ENCODE measurements at regions not wholly inside any gene's neighbourhood (a gene's known extent, or its start where the extent isn't known, plus 50 kb on each side); places are given as distances from the start of the nearest gene placed in this dataset.

GRCh38 chr5:174528821-174529544, 195.4 kb upstream of the MSX2 start:
- ATAC-seq (no peak), DNase-seq (ENCODE audit: low read depth, low spot score) (no peak)
- H3K4me2 ChIP-seq (ENCODE audit: low read length), result no peak overlapping the region
- no peak overlapping the region for H3K9ac ChIP-seq (ENCODE audit: low read length)
- TF ChIP-seq EZH2 (IDR thresholded peaks at IDR 0.05) (no peak), FOSL1 (IDR thresholded peaks at IDR 0.05; ENCODE audit: low read depth) (no peak), EZH2phosphoT487 (IDR thresholded peaks at IDR 0.05; ENCODE audit: borderline replicate concordance) (no peak), SRF (IDR thresholded peaks at IDR 0.05; ENCODE audit: low read depth) (no peak)
- TF ChIP-seq, protein P1, sequence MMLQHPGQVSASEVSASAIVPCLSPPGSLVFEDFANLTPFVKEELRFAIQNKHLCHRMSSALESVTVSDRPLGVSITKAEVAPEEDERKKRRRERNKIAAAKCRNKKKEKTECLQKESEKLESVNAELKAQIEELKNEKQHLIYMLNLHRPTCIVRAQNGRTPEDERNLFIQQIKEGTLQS (IDR thresholded peaks at IDR 0.05), result no peak
- RAD21 ChIA-PET (ENCODE audit: low non-redundant PET in 1 of 2, low total read pairs in 2 of 2, uncharacterized antibody in 2 of 2, unreplicated experiment in 2 of 2), result no interaction called here
- no peak overlapping the region for H3K4me3 ChIP-seq (replicated peaks in 1 of 2; ENCODE audit: low read depth in 1 of 2, low read length in 2 of 2)
- H3K9me3 ChIP-seq (ENCODE audit: control insufficient read depth in 1 of 2, insufficient read depth in 1 of 2, low read depth in 1 of 2, low read length in 2 of 2), result no peaks in the 10 kb centered on the region
- H3K79me2 ChIP-seq (ENCODE audit: insufficient read depth, low read length), result no peaks in the 10 kb centered on the region
- H3K27ac ChIP-seq (ENCODE audit: low read depth, low read length), result no peak overlapping the region
- peaks cover 8% of the 10 kb centered on the region; the same call in 1 of the 2 replicates for H3K27me3 ChIP-seq (ENCODE audit: insufficient read depth, low read length)
- no peaks in the 10 kb centered on the region for H3K36me3 ChIP-seq (ENCODE audit: control insufficient read depth in 1 of 2, insufficient read depth in 2 of 2, low read length in 2 of 2)
- peaks cover 43 to 75% of the 10 kb centered on the region in 2 experiments for H3K4me1 ChIP-seq (ENCODE audit: control insufficient read depth in 1 of 2, insufficient read depth in 2 of 2, low read length in 2 of 2)
- CTCF ChIA-PET, result no interaction called here
- no TSS peak for BruUV-seq (replicated peaks)
- no peaks in the 10 kb centered on the region for H3K9me2 ChIP-seq (ENCODE audit: insufficient read depth)
- POLR2A ChIA-PET, result no interaction called here
- H4K20me1 ChIP-seq (ENCODE audit: insufficient read depth), result no peaks in the 10 kb centered on the region
- intact Hi-C loops (cut with micrococcal nuclease), result loop anchor here (10.0 kb wide), 1 partner anchor 104 kb away; no protein-coding TSS in a partner anchor
- no peak overlapping the region for H2AFZ ChIP-seq (ENCODE audit: low read depth, low read length, poor library complexity, severe bottlenecking)

GRCh38 chr5:174529925-174530681, 194.3 kb upstream of the MSX2 start:
- no peak overlapping the region for H3K9ac ChIP-seq (ENCODE audit: low read length)
- H4K20me1 ChIP-seq (ENCODE audit: insufficient read depth), result no peaks in the 10 kb centered on the region
- no peak overlapping the region for H3K27ac ChIP-seq (ENCODE audit: low read depth, low read length)
- ChIA-PET POLR2A (no interaction called here), RAD21 (ENCODE audit: low non-redundant PET in 1 of 2, low total read pairs in 2 of 2, uncharacterized antibody in 2 of 2, unreplicated experiment in 2 of 2) (no interaction called here), CTCF (no interaction called here)
- intact Hi-C loops (cut with micrococcal nuclease), result loop anchor here (10.0 kb wide), 2 partner anchors 105 to 205 kb away; no protein-coding TSS in a partner anchor
- H3K4me3 ChIP-seq (replicated peaks in 1 of 2; ENCODE audit: low read depth in 1 of 2, low read length in 2 of 2), result no peak overlapping the region
- H3K9me3 ChIP-seq (ENCODE audit: control insufficient read depth in 1 of 2, insufficient read depth in 1 of 2, low read depth in 1 of 2, low read length in 2 of 2), result no peaks in the 10 kb centered on the region
- no peaks in the 10 kb centered on the region for H3K36me3 ChIP-seq (ENCODE audit: control insufficient read depth in 1 of 2, insufficient read depth in 2 of 2, low read length in 2 of 2)
- no peaks in the 10 kb centered on the region for H3K79me2 ChIP-seq (ENCODE audit: insufficient read depth, low read length)
- no peak overlapping the region for H2AFZ ChIP-seq (ENCODE audit: low read depth, low read length, poor library complexity, severe bottlenecking)
- H3K4me2 ChIP-seq (ENCODE audit: low read length), result peak overlapping the region; percentile 41
- TF ChIP-seq, protein P2, sequence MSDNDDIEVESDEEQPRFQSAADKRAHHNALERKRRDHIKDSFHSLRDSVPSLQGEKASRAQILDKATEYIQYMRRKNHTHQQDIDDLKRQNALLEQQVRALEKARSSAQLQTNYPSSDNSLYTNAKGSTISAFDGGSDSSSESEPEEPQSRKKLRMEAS (IDR thresholded peaks at IDR 0.05), result 0 out of 2 replicates have a peak, but pooled peaks have one; percentile 32
- no peak for TF ChIP-seq RAD21 (IDR thresholded peaks at IDR 0.05; ENCODE audit: low read depth)
- H3K4me1 ChIP-seq (ENCODE audit: control insufficient read depth in 1 of 2, insufficient read depth in 2 of 2, low read length in 2 of 2), result peaks cover 54 to 84% of the 10 kb centered on the region in 2 experiments
- H3K9me2 ChIP-seq (ENCODE audit: insufficient read depth), result no peaks in the 10 kb centered on the region
- H3K27me3 ChIP-seq (ENCODE audit: insufficient read depth, low read length), result peaks cover 3% of the 10 kb centered on the region; the same call in 1 of the 2 replicates
- no peak for DNase-seq (ENCODE audit: low read depth, low spot score)
- BruUV-seq (replicated peaks), result no TSS peak
- ATAC-seq, result no peak

Measured in HCT116 (cell line).